ENCODE measurements at regions not wholly inside any gene's neighbourhood (a gene's known extent, or its start where the extent isn't known, plus 50 kb on each side); places are given as distances from the start of the nearest gene placed in this dataset.

DNA sequence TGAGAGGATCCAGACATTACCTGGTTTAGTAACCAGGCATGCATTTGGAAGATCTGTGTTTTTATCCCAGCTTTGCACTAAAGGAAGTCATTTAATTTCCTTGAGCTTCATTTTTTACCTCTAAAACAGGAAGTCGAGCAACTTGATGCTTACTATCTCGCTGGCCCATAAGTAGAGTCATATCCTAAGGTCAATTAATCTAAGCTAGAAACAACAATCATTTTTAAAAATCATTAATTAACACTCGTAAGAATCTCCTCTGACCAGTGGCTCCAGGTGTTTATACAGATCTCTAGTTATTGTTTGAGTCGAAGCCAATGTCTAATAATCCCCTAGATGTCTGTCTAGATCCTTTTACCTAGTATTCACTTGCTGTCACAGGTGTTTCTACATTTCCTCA, 355.8 kb upstream of the DCN start:
- TF ChIP-seq, protein P1, sequence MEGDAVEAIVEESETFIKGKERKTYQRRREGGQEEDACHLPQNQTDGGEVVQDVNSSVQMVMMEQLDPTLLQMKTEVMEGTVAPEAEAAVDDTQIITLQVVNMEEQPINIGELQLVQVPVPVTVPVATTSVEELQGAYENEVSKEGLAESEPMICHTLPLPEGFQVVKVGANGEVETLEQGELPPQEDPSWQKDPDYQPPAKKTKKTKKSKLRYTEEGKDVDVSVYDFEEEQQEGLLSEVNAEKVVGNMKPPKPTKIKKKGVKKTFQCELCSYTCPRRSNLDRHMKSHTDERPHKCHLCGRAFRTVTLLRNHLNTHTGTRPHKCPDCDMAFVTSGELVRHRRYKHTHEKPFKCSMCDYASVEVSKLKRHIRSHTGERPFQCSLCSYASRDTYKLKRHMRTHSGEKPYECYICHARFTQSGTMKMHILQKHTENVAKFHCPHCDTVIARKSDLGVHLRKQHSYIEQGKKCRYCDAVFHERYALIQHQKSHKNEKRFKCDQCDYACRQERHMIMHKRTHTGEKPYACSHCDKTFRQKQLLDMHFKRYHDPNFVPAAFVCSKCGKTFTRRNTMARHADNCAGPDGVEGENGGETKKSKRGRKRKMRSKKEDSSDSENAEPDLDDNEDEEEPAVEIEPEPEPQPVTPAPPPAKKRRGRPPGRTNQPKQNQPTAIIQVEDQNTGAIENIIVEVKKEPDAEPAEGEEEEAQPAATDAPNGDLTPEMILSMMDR (IDR thresholded peaks at IDR 0.05) = no peak
- TF ChIP-seq POLR2A (IDR thresholded peaks at IDR 0.05) = no peak

Data from heart left ventricle (tissue), 13 donors.